ENCODE measurements at regions not wholly inside any gene's neighbourhood (a gene's known extent, or its start where the extent isn't known, plus 50 kb on each side); places are given as distances from the start of the nearest gene placed in this dataset.

DNA sequence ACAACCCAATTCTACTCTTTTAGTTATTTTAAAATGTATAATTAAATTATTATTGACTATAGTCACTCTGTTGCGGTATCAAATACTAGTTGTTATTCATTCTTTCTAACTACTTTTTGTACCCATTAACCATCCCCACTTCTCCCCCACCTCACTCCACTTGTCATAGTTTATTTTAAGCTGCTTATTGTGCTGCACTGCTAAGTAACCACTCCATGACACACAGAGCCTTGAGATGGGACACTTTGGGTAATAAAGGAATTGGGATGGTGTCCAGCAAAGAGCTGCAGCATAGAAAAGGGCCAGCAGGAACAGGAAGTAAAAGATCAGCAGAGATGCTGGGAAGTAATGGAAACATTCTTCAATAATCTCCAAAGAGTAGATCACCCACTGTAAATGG is 123.0 kb downstream of the RPS29 start:
- TF ChIP-seq, protein P1, sequence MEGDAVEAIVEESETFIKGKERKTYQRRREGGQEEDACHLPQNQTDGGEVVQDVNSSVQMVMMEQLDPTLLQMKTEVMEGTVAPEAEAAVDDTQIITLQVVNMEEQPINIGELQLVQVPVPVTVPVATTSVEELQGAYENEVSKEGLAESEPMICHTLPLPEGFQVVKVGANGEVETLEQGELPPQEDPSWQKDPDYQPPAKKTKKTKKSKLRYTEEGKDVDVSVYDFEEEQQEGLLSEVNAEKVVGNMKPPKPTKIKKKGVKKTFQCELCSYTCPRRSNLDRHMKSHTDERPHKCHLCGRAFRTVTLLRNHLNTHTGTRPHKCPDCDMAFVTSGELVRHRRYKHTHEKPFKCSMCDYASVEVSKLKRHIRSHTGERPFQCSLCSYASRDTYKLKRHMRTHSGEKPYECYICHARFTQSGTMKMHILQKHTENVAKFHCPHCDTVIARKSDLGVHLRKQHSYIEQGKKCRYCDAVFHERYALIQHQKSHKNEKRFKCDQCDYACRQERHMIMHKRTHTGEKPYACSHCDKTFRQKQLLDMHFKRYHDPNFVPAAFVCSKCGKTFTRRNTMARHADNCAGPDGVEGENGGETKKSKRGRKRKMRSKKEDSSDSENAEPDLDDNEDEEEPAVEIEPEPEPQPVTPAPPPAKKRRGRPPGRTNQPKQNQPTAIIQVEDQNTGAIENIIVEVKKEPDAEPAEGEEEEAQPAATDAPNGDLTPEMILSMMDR (IDR thresholded peaks at IDR 0.05; ENCODE audit: low read length): no peak
- no peak for TF ChIP-seq EZH2 (IDR thresholded peaks at IDR 0.05; ENCODE audit: borderline replicate concordance, low read length)
